GM12878 (cell line): ENCODE measurements at regions not wholly inside any gene's neighbourhood (a gene's known extent, or its start where the extent isn't known, plus 50 kb on each side); places are given as distances from the start of the nearest gene placed in this dataset.

ENCODE experiments used
- ATAC-seq: fragments of 200-7000 bp; cut with Tn5 transposase; 3 replicates; pipeline ENCODE4 v1.9.1; 2020; ENCODE audit warnings: mild to moderate bottlenecking, moderate library complexity
- BruUV-seq: library from RNA; stranded (reverse); fragments of 400-500 nt; replicated peaks from 2 replicates; lab custom pipeline; 2021; lab: Mats Ljungman, UMichigan
- CTCF ChIA-PET: fragments of 300-600 bp; sonication (Branson Sonifier 250); formaldehyde crosslinking; extraction: SDS; loops from one replicate; lab custom pipeline; 2021; ENCODE audit warnings: inconsistent platforms; lab: Yijun Ruan, JAX
- POLR2A ChIA-PET: fragments of 350-600 bp; formaldehyde crosslinking; extraction: SDS; loops from one replicate; lab custom pipeline; 2021; ENCODE audit warnings: inconsistent platforms; lab: Charles Lee
- RAD21 ChIA-PET: fragments of 300-600 bp; sonication (Branson Sonifier 250); formaldehyde crosslinking; loops from one replicate; lab custom pipeline; 2023; ENCODE audit warnings: antibody characterized with exemption; ENCODE audit not compliant: unreplicated experiment; lab: Charles Lee
- SMC1A ChIA-PET: fragments of 300-600 bp; sonication (Branson Sonifier 250); formaldehyde crosslinking; loops from one replicate; lab custom pipeline; 2023; ENCODE audit not compliant: unreplicated experiment, uncharacterized antibody; lab: Charles Lee
- DNase-seq: peaks from one replicate; pipeline ENCODE4 v3.0.0-alpha.2; 2011; ENCODE audit warnings: low read depth, low spot score
- FAIRE-seq: peaks from 3 replicates; lab custom pipeline; 2011; peaks lifted over from hg19 to GRCh38; lab: Jason Lieb, UNC
- H2AFZ ChIP-seq: 2 replicates; pipeline ENCODE4 v1.6.0; 2011; ENCODE audit warnings: low read depth, low read length, control low read depth; ENCODE audit not compliant: control insufficient read depth
- H3K27ac ChIP-seq: 2 replicates; pipeline ENCODE4 v1.5.1; 2011; ENCODE audit warnings: control low read depth; ENCODE audit not compliant: control insufficient read depth, insufficient read depth
- H3K27me3 ChIP-seq, 2 experiments: replicated peaks in 1 of 2; 2 replicates each; pipeline versions ENCODE4 v1.6.0 to v1.6.1; 2011; ENCODE audit warnings: low read length in 1 of 2; ENCODE audit not compliant: control insufficient read depth in 2 of 2, insufficient read depth in 2 of 2
- H3K36me3 ChIP-seq, 2 experiments: 2 replicates each; pipeline ENCODE4 v1.5.1; 2011; ENCODE audit warnings: low read length in 1 of 2; ENCODE audit not compliant: control insufficient read depth in 2 of 2, insufficient read depth in 2 of 2
- H3K4me1 ChIP-seq: 2 replicates; pipeline ENCODE4 v1.6.1; 2011; ENCODE audit warnings: mild to moderate bottlenecking, low read length, moderate library complexity, mixed read lengths; ENCODE audit not compliant: control insufficient read depth, insufficient read depth
- H3K4me2 ChIP-seq: 2 replicates; pipeline ENCODE4 v1.6.0; 2011; ENCODE audit warnings: control low read depth; ENCODE audit not compliant: control insufficient read depth, insufficient read depth
- H3K4me3 ChIP-seq: fragments of 200-600 bp; sonication (generic); 2 replicates; pipeline ENCODE4 v1.5.1; 2016
- H3K79me2 ChIP-seq: 2 replicates; pipeline ENCODE4 v1.6.0; 2011; ENCODE audit warnings: low read length; ENCODE audit not compliant: control insufficient read depth, insufficient read depth
- H3K9ac ChIP-seq: 2 replicates; pipeline ENCODE4 v1.8.0; 2011; ENCODE audit warnings: low read length, control low read depth, mixed read lengths; ENCODE audit not compliant: control insufficient read depth, insufficient read depth
- H3K9me3 ChIP-seq: replicated peaks from 3 replicates; pipeline ENCODE4 v1.5.1; 2011; ENCODE audit warnings: mild to moderate bottlenecking, low read length; ENCODE audit not compliant: control insufficient read depth, insufficient read depth
- H4K20me1 ChIP-seq: 2 replicates; pipeline ENCODE4 v1.6.0; 2011; ENCODE audit not compliant: control insufficient read depth, insufficient read depth
- ATF7 ChIP-seq: fragments of 450-650 bp; IDR thresholded peaks from 2 replicates; pipeline ENCODE4 v1.6.1; 2016; ENCODE audit warnings: low read depth, mild to moderate bottlenecking
- BCLAF1 ChIP-seq: fragments of 450-650 bp; IDR thresholded peaks from 2 replicates; pipeline ENCODE4 v1.6.1; 2017; ENCODE audit warnings: antibody characterized with exemption, mild to moderate bottlenecking, moderate library complexity
- IKZF1 ChIP-seq: fragments of 450-650 bp; conservative IDR thresholded peaks from 2 replicates; pipeline ENCODE4 v1.6.1; 2017; ENCODE audit warnings: antibody characterized with exemption, mild to moderate bottlenecking
- LARP7 ChIP-seq: fragments of 450-650 bp; IDR thresholded peaks from 2 replicates; pipeline ENCODE4 v1.6.1; 2017; ENCODE audit warnings: mild to moderate bottlenecking
- MTA2 ChIP-seq: fragments of 450-650 bp; IDR thresholded peaks from 2 replicates; pipeline ENCODE4 v1.6.1; 2016; ENCODE audit warnings: low read depth, mild to moderate bottlenecking, moderate library complexity
- MTA3 ChIP-seq: IDR thresholded peaks from 2 replicates; pipeline ENCODE4 v1.6.1; 2012; ENCODE audit warnings: low read length, inconsistent platforms, borderline replicate concordance
- NFYB ChIP-seq: IDR thresholded peaks from 2 replicates; pipeline ENCODE4 v1.6.1; 2011; ENCODE audit warnings: low read depth, mild to moderate bottlenecking, low read length, improper control_type of control experiment, moderate library complexity; ENCODE audit not compliant: insufficient read depth
- NR2F1 ChIP-seq: fragments of 450-650 bp; conservative IDR thresholded peaks from 2 replicates; pipeline ENCODE4 v1.6.1; 2017; ENCODE audit warnings: mild to moderate bottlenecking
- TARDBP ChIP-seq: IDR thresholded peaks from 2 replicates; pipeline ENCODE4 v1.6.1; 2016; ENCODE audit warnings: borderline replicate concordance
- ZNF217 ChIP-seq: fragments of 450-650 bp; IDR thresholded peaks from 2 replicates; pipeline ENCODE4 v1.6.1; 2017; ENCODE audit warnings: antibody characterized with exemption, mild to moderate bottlenecking
- WGBS: methylation state at CpG from one replicate; pipeline ENCODE4 v1.1.6; 2016; ENCODE audit warnings: low lambda C conversion rate; ENCODE audit not compliant: insufficient replicate concordance, insufficient coverage; ENCODE audit errors: missing lambda C conversion rate; 5-methylcytosine and 5-hydroxymethylcytosine counted together
- in situ Hi-C: fragments of 300-500 bp; cut with MboI; formaldehyde crosslinking; loops from 9 replicates; pipeline ENCODE4 v1.14.3; 2018; ENCODE audit warnings: mixed read lengths
- intact Hi-C: fragments of 100-400 bp; cut with micrococcal nuclease; formaldehyde crosslinking; loops from one replicate; pipeline ENCODE4 v1.14.2; 2022; ENCODE audit not compliant: unreplicated experiment

GRCh38 chr11:21630934-21631478, 561.9 kb upstream of the ANO5 start:
- SMC1A ChIA-PET, result interaction anchor here (0.7 to 1.2 kb wide), 4 partner anchors 9 to 87 kb away, joined by 3 read pairs; no protein-coding TSS in a partner anchor
- peak; percentile 31 for DNase-seq
- H2AFZ ChIP-seq, result no peak overlapping the region
- H3K27ac ChIP-seq, result no peak overlapping the region; the same call in 1 of the 2 replicates
- H3K9ac ChIP-seq, result no peak overlapping the region
- no peaks in the 10 kb centered on the region for H3K4me1 ChIP-seq
- no peaks in the 10 kb centered on the region for H4K20me1 ChIP-seq
- TF ChIP-seq NFYB (no peak), ATF7 (peak; percentile 20; the same call in 1 of the 2 replicates), MTA3 (no peak), IKZF1 (0 out of 2 replicates have a peak, but pooled peaks have one; percentile 17), TARDBP (no peak), MTA2 (peak; percentile 43; the same call in 1 of the 2 replicates), BCLAF1 (no peak), NR2F1 (peak; percentile 30; the same call in 1 of the 2 replicates), LARP7 (no peak), ZNF217 (peak; percentile 31; the same call in 1 of the 2 replicates)
- TF ChIP-seq, all 136 proteins: peak for 5
- CTCF ChIA-PET, result interaction anchor here (1.4 kb wide), 1 partner anchor 10 kb away, joined by 4 read pairs; no protein-coding TSS in a partner anchor
- intact Hi-C loops, result no loop called here
- POLR2A ChIA-PET, result no interaction called here
- H3K4me3 ChIP-seq, result no peak overlapping the region
- RAD21 ChIA-PET, result interaction anchor here (2.0 kb wide), 1 partner anchor 9 kb away, joined by 7 read pairs; no protein-coding TSS in a partner anchor
- no TSS peak for BruUV-seq
- H3K36me3 ChIP-seq, result no peaks in the 10 kb centered on the region
- H3K4me2 ChIP-seq, result no peak overlapping the region
- H3K79me2 ChIP-seq, result no peaks in the 10 kb centered on the region
- ATAC-seq (peak; percentile 72), FAIRE-seq (no peak)
- no peaks in the 10 kb centered on the region for H3K9me3 ChIP-seq
- WGBS, result 39% methylated on average over 1 of the region's 1 CpG
- H3K27me3 ChIP-seq, result no peaks in the 10 kb centered on the region
- in situ Hi-C loops, result no loop called here
